Erythroblast (primary cell): ENCODE measurements at regions not wholly inside any gene's neighbourhood (a gene's known extent, or its start where the extent isn't known, plus 50 kb on each side); places are given as distances from the start of the nearest gene placed in this dataset.

Experiments
- GATA1 ChIP-seq: IDR thresholded peaks from 2 replicates; pipeline ENCODE4 v1.6.1; 2011; ENCODE audit warnings: low read depth, mild to moderate bottlenecking, control low read depth, low read length, moderate library complexity
- POLR2A ChIP-seq: IDR thresholded peaks from 2 replicates; pipeline ENCODE4 v1.6.1; 2011; ENCODE audit warnings: mild to moderate bottlenecking, low read length

DNA sequence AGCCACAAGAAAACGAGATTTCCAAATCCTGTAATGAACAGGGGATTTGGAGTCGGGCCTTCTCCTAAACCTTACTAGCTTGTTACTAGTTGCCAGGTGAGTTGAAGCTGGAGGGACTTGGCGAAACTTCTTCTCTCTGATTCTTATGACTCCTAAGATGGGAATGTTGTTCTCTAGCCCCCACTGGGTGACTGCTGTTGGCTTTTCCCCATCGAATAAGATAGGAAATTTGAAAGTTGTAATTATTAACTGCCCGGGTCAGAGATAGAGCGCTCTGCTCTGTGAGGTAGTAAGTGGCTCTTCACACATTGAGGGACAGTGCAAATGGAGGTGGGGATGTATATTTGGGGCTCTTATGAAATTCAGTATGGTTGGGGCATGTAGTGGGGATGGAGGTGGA, 111.2 kb upstream of the MBNL2 start:
- no peak for TF ChIP-seq POLR2A
- no peak for TF ChIP-seq GATA1
